DOHH2 (cell line): ENCODE measurements at regions not wholly inside any gene's neighbourhood (a gene's known extent, or its start where the extent isn't known, plus 50 kb on each side); places are given as distances from the start of the nearest gene placed in this dataset.

Experiments
- H3F3A ChIP-seq: fragments of 200-600 bp; sonication (generic), shearing (Covaris generic); 2 replicates; pipeline ENCODE4 v1.6.0; 2016; ENCODE audit warnings: antibody characterized with exemption, mild to moderate bottlenecking; ENCODE audit not compliant: control insufficient read depth, insufficient read depth
- H3K27ac ChIP-seq: fragments of 200-600 bp; sonication (generic); 2 replicates; pipeline ENCODE4 v1.5.1; 2014; ENCODE audit warnings: low read depth, mild to moderate bottlenecking, low read length, moderate library complexity
- H3K27me3 ChIP-seq: fragments of 200-600 bp; sonication (generic); 2 replicates; pipeline ENCODE4 v1.6.1; 2014; ENCODE audit warnings: mild to moderate bottlenecking, low read length, mixed read lengths; ENCODE audit not compliant: control insufficient read depth
- H3K36me3 ChIP-seq: fragments of 200-600 bp; sonication (generic); 2 replicates; pipeline ENCODE4 v1.6.1; 2014; ENCODE audit warnings: mild to moderate bottlenecking, low read length, moderate library complexity, mixed read lengths; ENCODE audit not compliant: control insufficient read depth
- H3K4me1 ChIP-seq: fragments of 200-600 bp; sonication (generic); 2 replicates; pipeline ENCODE4 v1.6.1; 2014; ENCODE audit warnings: mild to moderate bottlenecking, low read length, mixed read lengths; ENCODE audit not compliant: control insufficient read depth
- H3K4me2 ChIP-seq: fragments of 200-600 bp; sonication (generic); 2 replicates; pipeline ENCODE4 v1.6.0; 2014; ENCODE audit warnings: mild to moderate bottlenecking, low read length, moderate library complexity
- H3K4me3 ChIP-seq: fragments of 200-600 bp; sonication (generic); 2 replicates; pipeline ENCODE4 v1.5.1; 2014; ENCODE audit warnings: mild to moderate bottlenecking, low read length, mixed read lengths
- H3K79me2 ChIP-seq: fragments of 200-600 bp; sonication (generic); 2 replicates; pipeline ENCODE4 v1.6.1; 2014; ENCODE audit warnings: mild to moderate bottlenecking, low read length, mixed read lengths; ENCODE audit not compliant: control insufficient read depth
- H3K9me2 ChIP-seq: fragments of 200-600 bp; sonication (generic); replicated peaks from 2 replicates; pipeline ENCODE4 v1.6.1; 2014; ENCODE audit warnings: mild to moderate bottlenecking, low read length, mixed read lengths; ENCODE audit not compliant: control insufficient read depth
- H3K9me3 ChIP-seq: fragments of 200-600 bp; sonication (generic); 2 replicates; pipeline ENCODE4 v1.6.1; 2014; ENCODE audit warnings: antibody characterized with exemption, low read length, mixed read lengths; ENCODE audit not compliant: control insufficient read depth, insufficient read depth
- H4K20me1 ChIP-seq: fragments of 200-600 bp; sonication (generic); 2 replicates; pipeline ENCODE4 v1.6.0; 2014; ENCODE audit warnings: low read depth, mild to moderate bottlenecking, antibody characterized with exemption, low read length, moderate library complexity; ENCODE audit not compliant: control insufficient read depth, insufficient read depth
- EZH2phosphoT487 ChIP-seq: fragments of 200-600 bp; sonication (generic); IDR thresholded peaks from 2 replicates; pipeline ENCODE4 v1.6.1; 2017; ENCODE audit warnings: borderline replicate concordance, mild to moderate bottlenecking, antibody characterized with exemption, low read length, moderate library complexity, mixed read lengths
- TF ChIP-seq, protein P1 (sequence below): fragments of 200-600 bp; sonication (generic); IDR thresholded peaks from one replicate; pipeline ENCODE4 v1.5.1; 2014; ENCODE audit warnings: antibody characterized with exemption, mild to moderate bottlenecking, low read depth, low read length; ENCODE audit not compliant: poor library complexity, severe bottlenecking

DNA sequence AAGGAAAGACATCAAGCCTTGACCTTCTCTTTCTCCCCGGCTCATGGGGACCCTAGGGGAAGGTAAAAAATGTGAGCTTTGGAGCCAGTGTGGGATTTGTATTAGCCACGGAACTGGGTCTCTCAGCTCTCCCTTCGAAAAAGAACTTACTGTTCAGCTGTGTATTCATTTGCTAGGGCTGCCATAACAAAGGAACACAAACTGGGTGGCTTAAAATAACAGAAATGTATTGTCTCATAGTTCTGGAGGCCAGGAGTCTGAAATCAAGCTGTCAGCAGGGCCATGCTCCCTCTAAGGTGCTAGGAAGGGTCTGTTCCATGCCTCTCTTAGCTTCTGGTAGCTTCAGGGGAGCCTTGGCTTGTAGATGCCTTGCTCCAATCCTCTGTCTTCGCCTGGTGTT, 83.5 kb upstream of the SLC2A1 start:
- H3K4me2 ChIP-seq, result no peak overlapping the region
- H3K27me3 ChIP-seq, result peaks cover 11% of the 10 kb centered on the region; the same call in 1 of the 2 replicates
- H3K4me1 ChIP-seq, result no peaks in the 10 kb centered on the region
- no peaks in the 10 kb centered on the region for H3F3A ChIP-seq
- H3K9me3 ChIP-seq, result no peaks in the 10 kb centered on the region
- no peak overlapping the region for H3K27ac ChIP-seq
- H4K20me1 ChIP-seq, result no peaks in the 10 kb centered on the region
- TF ChIP-seq, protein P1, sequence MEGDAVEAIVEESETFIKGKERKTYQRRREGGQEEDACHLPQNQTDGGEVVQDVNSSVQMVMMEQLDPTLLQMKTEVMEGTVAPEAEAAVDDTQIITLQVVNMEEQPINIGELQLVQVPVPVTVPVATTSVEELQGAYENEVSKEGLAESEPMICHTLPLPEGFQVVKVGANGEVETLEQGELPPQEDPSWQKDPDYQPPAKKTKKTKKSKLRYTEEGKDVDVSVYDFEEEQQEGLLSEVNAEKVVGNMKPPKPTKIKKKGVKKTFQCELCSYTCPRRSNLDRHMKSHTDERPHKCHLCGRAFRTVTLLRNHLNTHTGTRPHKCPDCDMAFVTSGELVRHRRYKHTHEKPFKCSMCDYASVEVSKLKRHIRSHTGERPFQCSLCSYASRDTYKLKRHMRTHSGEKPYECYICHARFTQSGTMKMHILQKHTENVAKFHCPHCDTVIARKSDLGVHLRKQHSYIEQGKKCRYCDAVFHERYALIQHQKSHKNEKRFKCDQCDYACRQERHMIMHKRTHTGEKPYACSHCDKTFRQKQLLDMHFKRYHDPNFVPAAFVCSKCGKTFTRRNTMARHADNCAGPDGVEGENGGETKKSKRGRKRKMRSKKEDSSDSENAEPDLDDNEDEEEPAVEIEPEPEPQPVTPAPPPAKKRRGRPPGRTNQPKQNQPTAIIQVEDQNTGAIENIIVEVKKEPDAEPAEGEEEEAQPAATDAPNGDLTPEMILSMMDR, result no peak
- TF ChIP-seq EZH2phosphoT487, result no peak
- H3K4me3 ChIP-seq, result no peak overlapping the region
- no peaks in the 10 kb centered on the region for H3K79me2 ChIP-seq
- no peaks in the 10 kb centered on the region for H3K36me3 ChIP-seq
- no peaks in the 10 kb centered on the region for H3K9me2 ChIP-seq

DNA sequence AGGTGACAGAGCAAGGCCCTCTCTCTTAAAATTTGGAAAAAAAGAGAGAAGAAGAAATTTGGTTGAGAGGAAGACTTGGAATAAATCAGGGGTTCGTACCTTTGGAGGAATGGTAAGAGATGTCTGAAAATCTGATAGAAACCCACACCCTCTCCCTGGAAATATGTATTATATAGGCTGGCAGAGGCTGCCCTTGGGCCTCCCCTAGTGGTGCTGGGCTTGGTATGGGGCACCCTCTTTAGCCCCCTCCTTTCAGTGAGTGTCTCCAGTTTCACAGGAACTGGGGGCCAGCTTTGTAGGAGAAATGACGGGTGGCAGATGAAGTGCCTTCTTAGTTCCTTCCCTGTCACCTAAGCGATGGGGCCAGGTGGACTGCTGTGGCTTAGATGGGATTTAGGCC, 82.9 kb upstream of the SLC2A1 start:
- H3K79me2 ChIP-seq, result no peaks in the 10 kb centered on the region
- no peaks in the 10 kb centered on the region for H3K36me3 ChIP-seq

DNA sequence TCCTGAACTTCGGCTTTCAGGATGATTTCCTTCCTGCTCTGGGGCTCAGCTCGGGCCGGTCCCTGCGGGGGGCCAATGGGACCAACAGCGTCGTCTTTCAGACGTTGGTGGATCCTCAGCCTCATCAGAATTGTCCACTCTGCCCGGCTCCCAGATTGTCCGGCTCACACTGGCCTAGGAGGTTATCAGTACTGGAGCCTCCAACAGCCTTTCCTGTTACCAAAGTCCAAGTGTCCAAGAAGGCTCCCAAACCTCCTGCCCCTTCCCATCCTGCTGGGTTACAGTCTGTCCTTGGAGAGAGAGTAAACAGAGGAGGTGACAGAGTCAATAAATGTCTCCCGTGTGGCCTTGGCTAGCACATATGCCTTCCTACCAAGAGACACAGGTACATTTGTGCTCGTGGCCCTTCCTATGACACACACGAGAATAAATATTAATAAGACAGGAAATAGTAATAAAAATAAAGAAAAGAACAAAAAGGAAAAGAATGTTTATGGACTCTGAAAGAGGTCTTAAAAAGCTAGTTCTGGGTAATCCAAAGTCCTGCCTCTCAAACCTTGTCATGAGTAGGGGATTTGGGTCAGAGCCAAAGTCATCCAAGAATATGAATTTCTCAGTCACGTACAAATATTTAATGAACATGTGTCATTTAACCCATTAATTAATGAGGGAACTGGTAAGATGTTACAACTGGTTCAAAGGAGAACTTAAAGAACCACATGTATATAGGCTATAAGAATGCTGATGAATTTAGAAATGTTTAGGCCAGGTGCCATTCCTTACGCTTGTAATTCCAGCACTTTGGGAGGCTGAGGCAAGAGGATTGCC, 80.8 kb upstream of the SLC2A1 start:
- Histone ChIP-seq H3K36me3 (no peaks in the 10 kb centered on the region), H3K9me2 (no peaks in the 10 kb centered on the region), H3K9me3 (no peaks in the 10 kb centered on the region), H3K4me2 (no peak overlapping the region), H3K4me3 (no peak overlapping the region), H3K4me1 (no peaks in the 10 kb centered on the region), H3K27ac (no peak overlapping the region), H4K20me1 (no peaks in the 10 kb centered on the region), H3K79me2 (no peaks in the 10 kb centered on the region), H3K27me3 (peaks cover 8% of the 10 kb centered on the region; the same call in 1 of the 2 replicates), H3F3A (no peaks in the 10 kb centered on the region)
- no peak for TF ChIP-seq EZH2phosphoT487
- TF ChIP-seq, protein P1, result no peak

More for the DNA sequence above, 82.9 kb upstream of the SLC2A1 start:
- peaks cover 11% of the 10 kb centered on the region; the same call in 1 of the 2 replicates for H3K27me3 ChIP-seq
- TF ChIP-seq, protein P1, result no peak
- no peak for TF ChIP-seq EZH2phosphoT487
- no peak overlapping the region for H3K4me3 ChIP-seq
- H3K27ac ChIP-seq, result no peak overlapping the region
- H4K20me1 ChIP-seq, result no peaks in the 10 kb centered on the region
- no peak overlapping the region for H3K4me2 ChIP-seq
- no peaks in the 10 kb centered on the region for H3F3A ChIP-seq
- no peaks in the 10 kb centered on the region for H3K9me3 ChIP-seq
- H3K9me2 ChIP-seq, result no peaks in the 10 kb centered on the region
- H3K4me1 ChIP-seq, result no peaks in the 10 kb centered on the region
